ENCODE measurements at regions not wholly inside any gene's neighbourhood (a gene's known extent, or its start where the extent isn't known, plus 50 kb on each side); places are given as distances from the start of the nearest gene placed in this dataset.

- TF ChIP-seq RAD21 (IDR thresholded peaks at IDR 0.05; ENCODE audit: low read depth) (no peak), REST (IDR thresholded peaks at IDR 0.05; ENCODE audit: low read depth) (no peak), EGR1 (IDR thresholded peaks at IDR 0.05) (no peak), EP300 (IDR thresholded peaks at IDR 0.05; ENCODE audit: borderline replicate concordance) (no peak), ZBTB7A (IDR thresholded peaks at IDR 0.05; ENCODE audit: low read depth) (no peak), CEBPB (IDR thresholded peaks at IDR 0.05) (no peak), TCF12 (IDR thresholded peaks at IDR 0.05; ENCODE audit: low read depth) (no peak), TAF1 (IDR thresholded peaks at IDR 0.05; ENCODE audit: low read depth) (no peak), FOXM1 (IDR thresholded peaks at IDR 0.05; ENCODE audit: borderline replicate concordance, low read depth) (no peak), USF1 (IDR thresholded peaks at IDR 0.05) (no peak), CREB1 (IDR thresholded peaks at IDR 0.05; ENCODE audit: low read depth) (no peak), YY1 (IDR thresholded peaks at IDR 0.05; ENCODE audit: low read depth) (no peak), NFIC (IDR thresholded peaks at IDR 0.05) (no peak)
Observed at GRCh38 chr20:52425701-52426100, 234.1 kb upstream of the ZFP64 start.

GRCh38 chr20:52425253-52425652 is 233.7 kb upstream of the ZFP64 start:
- TF ChIP-seq CEBPB (IDR thresholded peaks at IDR 0.05) (no peak), ZBTB7A (IDR thresholded peaks at IDR 0.05; ENCODE audit: low read depth) (no peak), RAD21 (IDR thresholded peaks at IDR 0.05; ENCODE audit: low read depth) (no peak), CREB1 (IDR thresholded peaks at IDR 0.05; ENCODE audit: low read depth) (no peak), FOXM1 (IDR thresholded peaks at IDR 0.05; ENCODE audit: borderline replicate concordance, low read depth) (no peak), NFIC (IDR thresholded peaks at IDR 0.05) (no peak), EGR1 (IDR thresholded peaks at IDR 0.05) (no peak), TCF12 (IDR thresholded peaks at IDR 0.05; ENCODE audit: low read depth) (no peak), EP300 (IDR thresholded peaks at IDR 0.05; ENCODE audit: borderline replicate concordance) (no peak), MAX (IDR thresholded peaks at IDR 0.05) (no peak), REST (IDR thresholded peaks at IDR 0.05; ENCODE audit: low read depth) (no peak), TAF1 (IDR thresholded peaks at IDR 0.05; ENCODE audit: low read depth) (no peak), USF1 (IDR thresholded peaks at IDR 0.05) (no peak), YY1 (IDR thresholded peaks at IDR 0.05; ENCODE audit: low read depth) (no peak), TEAD4 (IDR thresholded peaks at IDR 0.05) (no peak)

- no peak for TF ChIP-seq USF1 (IDR thresholded peaks at IDR 0.05)
Observed at GRCh38 chr20:52422574-52423336, 231.2 kb upstream of the ZFP64 start.

GRCh38 chr20:52420805-52421204 is 229.2 kb upstream of the ZFP64 start:
- TF ChIP-seq NFIC (IDR thresholded peaks at IDR 0.05) (no peak), REST (IDR thresholded peaks at IDR 0.05; ENCODE audit: low read depth) (no peak), EP300 (IDR thresholded peaks at IDR 0.05; ENCODE audit: borderline replicate concordance) (no peak), FOXM1 (IDR thresholded peaks at IDR 0.05; ENCODE audit: borderline replicate concordance, low read depth) (no peak), EGR1 (IDR thresholded peaks at IDR 0.05) (no peak), MAX (IDR thresholded peaks at IDR 0.05) (no peak), ZBTB7A (IDR thresholded peaks at IDR 0.05; ENCODE audit: low read depth) (no peak), CEBPB (IDR thresholded peaks at IDR 0.05) (no peak)
